ENCODE measurements at regions not wholly inside any gene's neighbourhood (a gene's known extent, or its start where the extent isn't known, plus 50 kb on each side); places are given as distances from the start of the nearest gene placed in this dataset.

GRCh38 chr5:88355490-88356050, 86.9 kb upstream of the TMEM161B start:
- TF ChIP-seq EZH2 (IDR thresholded peaks at IDR 0.05; ENCODE audit: insufficient read depth, low read length) (no peak), CTCF (IDR thresholded peaks at IDR 0.05; ENCODE audit: insufficient read depth, low read depth, low read length) (no peak)
